ENCODE measurements at regions not wholly inside any gene's neighbourhood (a gene's known extent, or its start where the extent isn't known, plus 50 kb on each side); places are given as distances from the start of the nearest gene placed in this dataset.

GRCh38 chr21:30962013-30962412, 76.3 kb downstream of the KRTAP19-8 start:
- FAIRE-seq (no peak), DNase-seq (ENCODE audit: low read depth in 1 of 2, low spot score in 1 of 2) (no peak), ATAC-seq (no peak)
- CTCF ChIA-PET, result no interaction called here
- Histone ChIP-seq H3K4me2 (no peak overlapping the region), H3K4me3 (no peak overlapping the region), H3K4me1 (no peaks in the 10 kb centered on the region), H3K27ac (no peak overlapping the region), H3K9me3 (no peaks in the 10 kb centered on the region)
- TF ChIP-seq SMC3 (IDR thresholded peaks at IDR 0.05), result no peak
- TF ChIP-seq MAZ (IDR thresholded peaks at IDR 0.05; ENCODE audit: borderline replicate concordance, low read depth, low read length), result no peak
- no peak for TF ChIP-seq RCOR1 (IDR thresholded peaks at IDR 0.05; ENCODE audit: low read depth, low read length)
- TF ChIP-seq EHMT2 (IDR thresholded peaks at IDR 0.05; ENCODE audit: low read depth), result no peak
- TF ChIP-seq RARB (CRISPR knock-in tag; IDR thresholded peaks at IDR 0.05), result no peak
- TF ChIP-seq CBX8 (IDR thresholded peaks at IDR 0.05), result no peak
- no peak for TF ChIP-seq RFX5 (IDR thresholded peaks at IDR 0.05)
- TF ChIP-seq CBX2 (IDR thresholded peaks at IDR 0.05; ENCODE audit: borderline replicate concordance, low read depth), result no peak
- TF ChIP-seq HOXB13 (CRISPR knock-in tag; IDR thresholded peaks at IDR 0.05; ENCODE audit: low read depth), result no peak
- TF ChIP-seq FOXS1 (CRISPR knock-in tag; IDR thresholded peaks at IDR 0.05), result no peak
- no peak for TF ChIP-seq JUNB (IDR thresholded peaks at IDR 0.05)
- no peak for TF ChIP-seq KDM1A (IDR thresholded peaks at IDR 0.05; ENCODE audit: low read depth)
- TF ChIP-seq, protein P1, sequence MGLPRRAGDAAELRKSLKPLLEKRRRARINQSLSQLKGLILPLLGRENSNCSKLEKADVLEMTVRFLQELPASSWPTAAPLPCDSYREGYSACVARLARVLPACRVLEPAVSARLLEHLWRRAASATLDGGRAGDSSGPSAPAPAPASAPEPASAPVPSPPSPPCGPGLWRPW (IDR thresholded peaks at IDR 0.05), result no peak
- TF ChIP-seq MYC (IDR thresholded peaks at IDR 0.05; ENCODE audit: borderline replicate concordance, low read length), result no peak
- no peak for TF ChIP-seq EP300 (IDR thresholded peaks at IDR 0.05)
- TF ChIP-seq, protein P2, sequence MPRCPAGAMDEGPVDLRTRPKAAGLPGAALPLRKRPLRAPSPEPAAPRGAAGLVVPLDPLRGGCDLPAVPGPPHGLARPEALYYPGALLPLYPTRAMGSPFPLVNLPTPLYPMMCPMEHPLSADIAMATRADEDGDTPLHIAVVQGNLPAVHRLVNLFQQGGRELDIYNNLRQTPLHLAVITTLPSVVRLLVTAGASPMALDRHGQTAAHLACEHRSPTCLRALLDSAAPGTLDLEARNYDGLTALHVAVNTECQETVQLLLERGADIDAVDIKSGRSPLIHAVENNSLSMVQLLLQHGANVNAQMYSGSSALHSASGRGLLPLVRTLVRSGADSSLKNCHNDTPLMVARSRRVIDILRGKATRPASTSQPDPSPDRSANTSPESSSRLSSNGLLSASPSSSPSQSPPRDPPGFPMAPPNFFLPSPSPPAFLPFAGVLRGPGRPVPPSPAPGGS (IDR thresholded peaks at IDR 0.05), result no peak
- TF ChIP-seq ESRRA (IDR thresholded peaks at IDR 0.05; ENCODE audit: borderline replicate concordance, low read length), result no peak
- TF ChIP-seq TFCP2L1 (CRISPR knock-in tag; IDR thresholded peaks at IDR 0.05), result no peak
- TF ChIP-seq NPAS2 (CRISPR knock-in tag; IDR thresholded peaks at IDR 0.05; ENCODE audit: borderline replicate concordance), result no peak
- no peak for TF ChIP-seq FOSB (CRISPR knock-in tag; IDR thresholded peaks at IDR 0.05)
- POLR2A ChIA-PET, result no interaction called here
- WGBS (ENCODE audit: missing lambda C conversion rate), result 0% methylated on average over 5 of the region's 5 CpGs

GRCh38 chr21:30958741-30959140, 77.4 kb upstream of the KRTAP11-1 start:
- TF ChIP-seq EP300 (IDR thresholded peaks at IDR 0.05), result no peak
- FAIRE-seq, result no peak
- ChIA-PET CTCF (no interaction called here), POLR2A (no interaction called here)
- WGBS (ENCODE audit: missing lambda C conversion rate), result 1% methylated on average over 5 of the region's 7 CpGs
- Histone ChIP-seq H3K9me3 (no peaks in the 10 kb centered on the region), H3K4me3 (no peak overlapping the region), H3K27ac (no peak overlapping the region), H3K4me1 (no peaks in the 10 kb centered on the region), H3K4me2 (no peak overlapping the region)
- no peak for DNase-seq (ENCODE audit: low read depth in 1 of 2, low spot score in 1 of 2)
- ATAC-seq, result no peak

- CTCF ChIA-PET, result no interaction called here
- POLR2A ChIA-PET, result no interaction called here
Observed at GRCh38 chr21:30957010-30957409, 75.6 kb upstream of the KRTAP11-1 start.

More at GRCh38 chr21:30957010-30957409, 75.6 kb upstream of the KRTAP11-1 start:
- H3K4me2 ChIP-seq, result no peak overlapping the region
- 0% methylated on average over 4 of the region's 4 CpGs for whole genome bisulfite sequencing (ENCODE audit: missing lambda C conversion rate)
- DNase-seq (ENCODE audit: low read depth in 1 of 2, low spot score in 1 of 2), result no peak
- no peaks in the 10 kb centered on the region for H3K4me1 ChIP-seq
- FAIRE-seq, result no peak
- no peak overlapping the region for H3K4me3 ChIP-seq
- no peak overlapping the region for H3K27ac ChIP-seq
- no peaks in the 10 kb centered on the region for H3K9me3 ChIP-seq
- TF ChIP-seq MAZ (IDR thresholded peaks at IDR 0.05; ENCODE audit: borderline replicate concordance, low read depth, low read length), result no peak
- TF ChIP-seq RFX5 (IDR thresholded peaks at IDR 0.05), result no peak
- TF ChIP-seq ZC3H11A (IDR thresholded peaks at IDR 0.05), result no peak
- no peak for TF ChIP-seq HEYL (CRISPR knock-in tag; IDR thresholded peaks at IDR 0.05)
- no peak for TF ChIP-seq NFE2L2 (conservative IDR thresholded peaks at IDR 0.05; ENCODE audit: low read length)
- TF ChIP-seq HOXA7 (CRISPR knock-in tag; IDR thresholded peaks at IDR 0.05), result no peak
- TF ChIP-seq FOSB (CRISPR knock-in tag; IDR thresholded peaks at IDR 0.05), result no peak
- no peak for TF ChIP-seq JUNB (IDR thresholded peaks at IDR 0.05)
- no peak for TF ChIP-seq EHMT2 (IDR thresholded peaks at IDR 0.05; ENCODE audit: low read depth)
- TF ChIP-seq MAX (IDR thresholded peaks at IDR 0.05), result no peak
- no peak for TF ChIP-seq CBX2 (IDR thresholded peaks at IDR 0.05; ENCODE audit: borderline replicate concordance, low read depth)
- TF ChIP-seq HDAC2 (IDR thresholded peaks at IDR 0.05), result no peak
- TF ChIP-seq ESRRA (IDR thresholded peaks at IDR 0.05; ENCODE audit: borderline replicate concordance, low read length), result no peak
- no peak for ATAC-seq
